Esophagus muscularis mucosa (tissue), 3 donors: ENCODE measurements at regions not wholly inside any gene's neighbourhood (a gene's known extent, or its start where the extent isn't known, plus 50 kb on each side); places are given as distances from the start of the nearest gene placed in this dataset.

Experiments
- POLR2A ChIP-seq: fragments of 450-650 bp; IDR thresholded peaks from one replicate; pipeline ENCODE4 v1.6.1; 2017; ENCODE audit warnings: antibody characterized with exemption, moderate library complexity, mild to moderate bottlenecking, low read depth
- TF ChIP-seq, protein P1 (sequence below), 3 experiments: fragments of 200-600 bp in 2 of 3; fragments of 450-650 bp in 1 of 3; sonication (generic) in 2 of 3; IDR thresholded peaks; one replicate each; pipeline ENCODE4 v1.5.1; 2017 to 2019; ENCODE audit warnings: antibody characterized with exemption in 3 of 3, mild to moderate bottlenecking in 2 of 3, moderate library complexity in 1 of 3

DNA sequence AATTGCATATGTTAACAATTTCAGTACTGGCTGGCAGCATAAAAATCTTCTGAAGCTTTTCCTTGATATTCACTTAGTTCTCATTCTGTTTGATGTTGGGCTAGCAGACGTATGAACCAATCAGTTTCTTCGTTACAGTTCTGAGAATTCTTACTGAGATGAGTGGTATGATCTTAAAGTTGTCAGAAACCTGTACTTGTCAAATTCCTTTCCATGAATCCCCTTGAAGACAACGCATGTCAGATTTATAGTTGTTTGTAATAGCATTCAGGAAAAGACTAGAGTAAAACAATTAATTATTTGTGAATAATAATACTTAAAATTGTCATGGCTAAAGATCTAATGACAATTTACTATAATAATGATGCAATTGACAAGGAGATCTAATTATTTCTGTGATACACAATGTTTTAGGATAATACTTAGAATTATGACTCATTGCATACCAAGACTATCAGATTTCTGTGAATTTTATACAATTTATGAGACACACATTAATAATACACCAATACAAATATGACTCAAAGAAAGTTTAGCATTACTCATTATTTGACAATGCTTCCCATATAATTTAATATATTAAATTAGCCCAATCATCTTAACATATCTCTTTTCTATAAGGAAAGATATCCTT, 447.2 kb downstream of the RFC3 start:
- TF ChIP-seq, protein P1, sequence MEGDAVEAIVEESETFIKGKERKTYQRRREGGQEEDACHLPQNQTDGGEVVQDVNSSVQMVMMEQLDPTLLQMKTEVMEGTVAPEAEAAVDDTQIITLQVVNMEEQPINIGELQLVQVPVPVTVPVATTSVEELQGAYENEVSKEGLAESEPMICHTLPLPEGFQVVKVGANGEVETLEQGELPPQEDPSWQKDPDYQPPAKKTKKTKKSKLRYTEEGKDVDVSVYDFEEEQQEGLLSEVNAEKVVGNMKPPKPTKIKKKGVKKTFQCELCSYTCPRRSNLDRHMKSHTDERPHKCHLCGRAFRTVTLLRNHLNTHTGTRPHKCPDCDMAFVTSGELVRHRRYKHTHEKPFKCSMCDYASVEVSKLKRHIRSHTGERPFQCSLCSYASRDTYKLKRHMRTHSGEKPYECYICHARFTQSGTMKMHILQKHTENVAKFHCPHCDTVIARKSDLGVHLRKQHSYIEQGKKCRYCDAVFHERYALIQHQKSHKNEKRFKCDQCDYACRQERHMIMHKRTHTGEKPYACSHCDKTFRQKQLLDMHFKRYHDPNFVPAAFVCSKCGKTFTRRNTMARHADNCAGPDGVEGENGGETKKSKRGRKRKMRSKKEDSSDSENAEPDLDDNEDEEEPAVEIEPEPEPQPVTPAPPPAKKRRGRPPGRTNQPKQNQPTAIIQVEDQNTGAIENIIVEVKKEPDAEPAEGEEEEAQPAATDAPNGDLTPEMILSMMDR (IDR thresholded peaks at IDR 0.05): no peak
- TF ChIP-seq POLR2A: no peak
